Activated T-helper 1 cell treated with anti-CD3 and anti-CD28 coated beads, Interleukin-12 subunit alpha, Interleukin-12 subunit beta, Interleukin-2, Interleukin-4 antibody, amounts not matched to agents 30 ng/mL and 10 ng/mL and 1 ng/mL, durations not matched to agents 14 hours and 24 hours and 36 hours (primary cell): ENCODE measurements at regions not wholly inside any gene's neighbourhood (a gene's known extent, or its start where the extent isn't known, plus 50 kb on each side); places are given as distances from the start of the nearest gene placed in this dataset.

Source experiments
- DNase-seq: peaks from one replicate; pipeline ENCODE4 v3.0.0; 2021; ENCODE audit warnings: low spot score
- H3K27ac Mint-ChIP-seq: one replicate; pipeline ENCODE4 v1.8.0; 2021; ENCODE audit warnings: mild to moderate bottlenecking, mixed read lengths
- H3K27me3 Mint-ChIP-seq: one replicate; pipeline ENCODE4 v1.8.0; 2022; ENCODE audit warnings: mild to moderate bottlenecking, moderate library complexity, mixed read lengths; ENCODE audit not compliant: insufficient read depth
- H3K36me3 Mint-ChIP-seq: one replicate; pipeline ENCODE4 v1.8.0; 2021; ENCODE audit warnings: low read depth, mixed read lengths
- H3K4me1 Mint-ChIP-seq: one replicate; pipeline ENCODE4 v1.8.0; 2021; ENCODE audit warnings: low read depth, mixed read lengths
- H3K4me3 Mint-ChIP-seq: one replicate; pipeline ENCODE4 v1.8.0; 2021; ENCODE audit warnings: mild to moderate bottlenecking, moderate library complexity, mixed read lengths
- H3K9me3 Mint-ChIP-seq: one replicate; pipeline ENCODE4 v1.8.0; 2021; ENCODE audit warnings: mixed read lengths
- intact Hi-C: fragments of 100-400 bp; cut with micrococcal nuclease; formaldehyde crosslinking; loops from one replicate; pipeline ENCODE4 v1.15.1; 2024

GRCh38 chr5:82702046-82702445 lies 375.1 kb downstream of the TMEM167A start:
- peaks cover 4% of the 10 kb centered on the region for H3K9me3 Mint-ChIP-seq
- H3K27me3 Mint-ChIP-seq, result peaks cover 14% of the 10 kb centered on the region
- intact Hi-C loops, result no loop called here
- no peaks in the 10 kb centered on the region for H3K36me3 Mint-ChIP-seq
- H3K27ac Mint-ChIP-seq, result no peak overlapping the region
- no peak overlapping the region for H3K4me3 Mint-ChIP-seq
- DNase-seq, result no peak
- no peaks in the 10 kb centered on the region for H3K4me1 Mint-ChIP-seq

- Mint-ChIP-seq H3K27ac (no peak overlapping the region), H3K36me3 (no peaks in the 10 kb centered on the region), H3K4me3 (no peak overlapping the region), H3K27me3 (peaks cover 14% of the 10 kb centered on the region), H3K9me3 (peaks cover 4% of the 10 kb centered on the region), H3K4me1 (no peaks in the 10 kb centered on the region)
- no peak for DNase-seq
- intact Hi-C loops, result loop anchor here (5.0 kb wide), 1 partner anchor 552 kb away; no protein-coding TSS in a partner anchor
Measured at GRCh38 chr5:82699737-82700136, 377.5 kb downstream of the TMEM167A start.

- Mint-ChIP-seq H3K4me1 (no peaks in the 10 kb centered on the region), H3K27me3 (peaks cover 10% of the 10 kb centered on the region), H3K27ac (no peak overlapping the region), H3K4me3 (no peak overlapping the region), H3K9me3 (peaks cover 2% of the 10 kb centered on the region), H3K36me3 (no peaks in the 10 kb centered on the region)
- intact Hi-C loops, result loop anchor here (5.0 kb wide), 1 partner anchor 551 kb away; no protein-coding TSS in a partner anchor
- no peak for DNase-seq
Measured at GRCh38 chr5:82698026-82698425, 379.2 kb downstream of the TMEM167A start.

- no peak for DNase-seq
- Mint-ChIP-seq H3K4me3 (no peak overlapping the region), H3K4me1 (no peaks in the 10 kb centered on the region), H3K9me3 (no peaks in the 10 kb centered on the region), H3K27ac (no peak overlapping the region), H3K27me3 (peaks cover 7% of the 10 kb centered on the region), H3K36me3 (no peaks in the 10 kb centered on the region)
- intact Hi-C loops, result loop anchor here (5.0 kb wide), 1 partner anchor 547 kb away; no protein-coding TSS in a partner anchor
Measured at GRCh38 chr5:82694711-82695285, 382.4 kb downstream of the TMEM167A start.

- Mint-ChIP-seq H3K4me3 (no peak overlapping the region), H3K27me3 (peaks cover 2% of the 10 kb centered on the region), H3K36me3 (no peaks in the 10 kb centered on the region), H3K27ac (no peak overlapping the region), H3K9me3 (no peaks in the 10 kb centered on the region), H3K4me1 (no peaks in the 10 kb centered on the region)
- DNase-seq, result no peak
- intact Hi-C loops, result no loop called here
Measured at GRCh38 chr5:82692826-82693225, 384.4 kb downstream of the TMEM167A start.

GRCh38 chr5:82684659-82685058 lies 392.5 kb downstream of the TMEM167A start:
- no peaks in the 10 kb centered on the region for H3K4me1 Mint-ChIP-seq
- intact Hi-C loops, result no loop called here
- H3K4me3 Mint-ChIP-seq, result no peak overlapping the region
- H3K27ac Mint-ChIP-seq, result no peak overlapping the region
- peaks cover 4% of the 10 kb centered on the region for H3K36me3 Mint-ChIP-seq
- no peaks in the 10 kb centered on the region for H3K9me3 Mint-ChIP-seq
- no peak for DNase-seq
- H3K27me3 Mint-ChIP-seq, result peaks cover 11% of the 10 kb centered on the region

- Mint-ChIP-seq H3K27me3 (peaks cover 11% of the 10 kb centered on the region), H3K27ac (no peak overlapping the region), H3K9me3 (no peaks in the 10 kb centered on the region), H3K36me3 (peaks cover 4% of the 10 kb centered on the region), H3K4me1 (no peaks in the 10 kb centered on the region), H3K4me3 (no peak overlapping the region)
- intact Hi-C loops, result no loop called here
- no peak for DNase-seq
Measured at GRCh38 chr5:82684165-82684564, 393.0 kb downstream of the TMEM167A start.

GRCh38 chr5:82679660-82680059 lies 397.5 kb downstream of the TMEM167A start:
- Mint-ChIP-seq H3K4me3 (no peak overlapping the region), H3K27ac (no peak overlapping the region), H3K27me3 (peaks cover 4% of the 10 kb centered on the region), H3K36me3 (peaks cover 22% of the 10 kb centered on the region), H3K9me3 (peaks cover 36% of the 10 kb centered on the region), H3K4me1 (peaks cover 23% of the 10 kb centered on the region)
- intact Hi-C loops, result loop anchor here (5.0 to 10.0 kb wide), 3 partner anchors 152 to 795 kb away; partner anchors contain the start of gene VCAN
- no peak for DNase-seq

- peaks cover 34% of the 10 kb centered on the region for H3K36me3 Mint-ChIP-seq
- peaks cover 44% of the 10 kb centered on the region for H3K4me1 Mint-ChIP-seq
- H3K27me3 Mint-ChIP-seq, result no peaks in the 10 kb centered on the region
- H3K4me3 Mint-ChIP-seq, result peak overlapping the region; percentile 63
- peak overlapping the region; percentile 94 for H3K27ac Mint-ChIP-seq
- intact Hi-C loops, result loop anchor here (1.0 to 10.0 kb wide), 8 partner anchors 36 to 798 kb away; partner anchors contain the start of genes TMEM167A, VCAN and XRCC4
- peak; percentile 27 for DNase-seq
- peaks cover 66% of the 10 kb centered on the region for H3K9me3 Mint-ChIP-seq
Measured at GRCh38 chr5:82676661-82677060, 398.5 kb upstream of the RPS23 start.

- peaks cover 73% of the 10 kb centered on the region for H3K9me3 Mint-ChIP-seq
- no peak for DNase-seq
- intact Hi-C loops, result loop anchor here (5.0 to 10.0 kb wide), 3 partner anchors 147 to 800 kb away; partner anchors contain the start of gene VCAN
- H3K27ac Mint-ChIP-seq, result no peak overlapping the region
- no peaks in the 10 kb centered on the region for H3K27me3 Mint-ChIP-seq
- H3K4me1 Mint-ChIP-seq, result peaks cover 64% of the 10 kb centered on the region
- no peak overlapping the region for H3K4me3 Mint-ChIP-seq
- H3K36me3 Mint-ChIP-seq, result peaks cover 34% of the 10 kb centered on the region
Measured at GRCh38 chr5:82674671-82675070, 396.5 kb upstream of the RPS23 start.

GRCh38 chr5:82673057-82673809 lies 395.1 kb upstream of the RPS23 start:
- no peak overlapping the region for H3K27ac Mint-ChIP-seq
- peaks cover 67% of the 10 kb centered on the region for H3K4me1 Mint-ChIP-seq
- H3K36me3 Mint-ChIP-seq, result peaks cover 34% of the 10 kb centered on the region
- no peak overlapping the region for H3K4me3 Mint-ChIP-seq
- intact Hi-C loops, result loop anchor here (10.0 kb wide), 2 partner anchors 208 to 802 kb away; partner anchors contain the start of gene VCAN
- peaks cover 73% of the 10 kb centered on the region for H3K9me3 Mint-ChIP-seq
- DNase-seq, result no peak
- H3K27me3 Mint-ChIP-seq, result no peaks in the 10 kb centered on the region

GRCh38 chr5:82670692-82671091 lies 392.5 kb upstream of the RPS23 start:
- Mint-ChIP-seq H3K4me3 (no peak overlapping the region), H3K36me3 (peaks cover 16% of the 10 kb centered on the region), H3K27me3 (no peaks in the 10 kb centered on the region), H3K4me1 (peaks cover 45% of the 10 kb centered on the region), H3K27ac (no peak overlapping the region), H3K9me3 (peaks cover 48% of the 10 kb centered on the region)
- intact Hi-C loops, result loop anchor here (10.0 kb wide), 2 partner anchors 206 to 804 kb away; partner anchors contain the start of gene VCAN
- no peak for DNase-seq

- Mint-ChIP-seq H3K27ac (no peak overlapping the region), H3K27me3 (no peaks in the 10 kb centered on the region), H3K4me3 (no peak overlapping the region), H3K4me1 (peaks cover 46% of the 10 kb centered on the region), H3K36me3 (peaks cover 16% of the 10 kb centered on the region), H3K9me3 (peaks cover 38% of the 10 kb centered on the region)
- intact Hi-C loops, result loop anchor here (10.0 kb wide), 2 partner anchors 205 to 805 kb away; partner anchors contain the start of gene VCAN
- DNase-seq, result no peak
Measured at GRCh38 chr5:82669720-82670119, 391.6 kb upstream of the RPS23 start.
